HG03457 (cell line): ENCODE measurements at regions not wholly inside any gene's neighbourhood (a gene's known extent, or its start where the extent isn't known, plus 50 kb on each side); places are given as distances from the start of the nearest gene placed in this dataset.
A peak's percentile ranks its signal among the peaks of the same experiment; 100 is the strongest.
"Not testable (repeated sequence)": the region's sequence is repeated elsewhere in the genome, so short reads cannot be mapped to it uniquely, and the experiment has no call there.

Source experiments
- ATAC-seq: cut with Tn5 transposase; IDR thresholded peaks from one replicate; pipeline ENCODE4 v1.9.1; 2021; ENCODE audit warnings: moderate number of reproducible peaks; ENCODE audit not compliant: unreplicated experiment

- ATAC-seq, result no peak
These were observed 711.1 kb upstream of the SEMA3D start for GRCh38 chr7:85897967-85898366.

GRCh38 chr7:85896531-85896930, 709.7 kb upstream of the SEMA3D start:
- no peak for ATAC-seq

- ATAC-seq, result no peak
These were observed 709.0 kb upstream of the SEMA3D start for GRCh38 chr7:85895835-85896234.

- not testable (repeated sequence) for ATAC-seq
These were observed 705.0 kb upstream of the SEMA3D start for GRCh38 chr7:85891900-85892299.

- peak; percentile 89 for ATAC-seq
These were observed 703.5 kb upstream of the SEMA3D start for GRCh38 chr7:85890244-85890811.

GRCh38 chr7:85887133-85887532, 700.3 kb upstream of the SEMA3D start:
- ATAC-seq, result no peak

GRCh38 chr7:85882335-85882734, 695.5 kb upstream of the SEMA3D start:
- no peak for ATAC-seq

- ATAC-seq, result no peak
These were observed 688.5 kb upstream of the SEMA3D start for GRCh38 chr7:85875398-85875797.

GRCh38 chr7:85866540-85866939, 679.7 kb upstream of the SEMA3D start:
- no peak for ATAC-seq

GRCh38 chr7:85851571-85852193, 664.8 kb upstream of the SEMA3D start:
- no peak for ATAC-seq

GRCh38 chr7:85850381-85850780, 663.5 kb upstream of the SEMA3D start:
- no peak for ATAC-seq

- ATAC-seq, result no peak
These were observed 653.7 kb upstream of the SEMA3D start for GRCh38 chr7:85840554-85840953.

- no peak for ATAC-seq
These were observed 646.2 kb upstream of the SEMA3D start for GRCh38 chr7:85833066-85833465.

- no peak for ATAC-seq
These were observed 644.1 kb upstream of the SEMA3D start for GRCh38 chr7:85830982-85831381.

GRCh38 chr7:85829817-85830432, 643.1 kb upstream of the SEMA3D start:
- ATAC-seq, result no peak

- ATAC-seq, result no peak
These were observed 642.3 kb upstream of the SEMA3D start for GRCh38 chr7:85829176-85829575.

GRCh38 chr7:85828614-85829013, 641.8 kb upstream of the SEMA3D start:
- ATAC-seq, result no peak

GRCh38 chr7:85823396-85824080, 636.7 kb upstream of the SEMA3D start:
- ATAC-seq, result no peak

- ATAC-seq, result no peak
These were observed 635.1 kb upstream of the SEMA3D start for GRCh38 chr7:85821926-85822325.

- no peak for ATAC-seq
These were observed 634.0 kb upstream of the SEMA3D start for GRCh38 chr7:85820702-85821443.

- no peak for ATAC-seq
These were observed 628.7 kb upstream of the SEMA3D start for GRCh38 chr7:85815526-85815925.
